SIG-M5 treated with dmso at 0.1 percent for 504 hours (cell line): ENCODE measurements at regions not wholly inside any gene's neighbourhood (a gene's known extent, or its start where the extent isn't known, plus 50 kb on each side); places are given as distances from the start of the nearest gene placed in this dataset.
"Not testable (repeated sequence)": the region's sequence is repeated elsewhere in the genome, so short reads cannot be mapped to it uniquely, and the experiment has no call there.

Experiments
- DNase-seq: peaks from one replicate; lab custom pipeline; 2025; ENCODE audit not compliant: unreplicated experiment; lab: John Stamatoyannopoulos, UW

DNA sequence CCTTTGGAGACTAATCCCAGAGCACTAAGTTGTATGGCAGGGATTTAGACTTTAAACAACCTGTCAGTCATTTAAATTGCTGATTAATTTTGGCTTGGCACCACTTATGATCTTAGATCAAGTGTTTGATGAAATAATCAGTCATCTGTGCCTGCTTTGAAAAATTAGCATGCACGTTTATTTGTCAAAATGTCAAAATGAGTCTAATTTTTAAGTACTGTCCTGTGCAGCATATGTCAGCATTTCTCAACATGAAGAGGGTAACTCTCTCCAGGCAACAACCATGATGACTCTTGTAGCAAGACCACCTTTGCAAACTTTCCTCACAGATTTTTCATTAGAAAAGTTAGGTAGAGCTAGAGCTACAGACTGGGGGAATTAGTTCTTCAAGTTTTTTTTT is 155.7 kb upstream of the GJE1 start:
- no peak for DNase-seq

DNA sequence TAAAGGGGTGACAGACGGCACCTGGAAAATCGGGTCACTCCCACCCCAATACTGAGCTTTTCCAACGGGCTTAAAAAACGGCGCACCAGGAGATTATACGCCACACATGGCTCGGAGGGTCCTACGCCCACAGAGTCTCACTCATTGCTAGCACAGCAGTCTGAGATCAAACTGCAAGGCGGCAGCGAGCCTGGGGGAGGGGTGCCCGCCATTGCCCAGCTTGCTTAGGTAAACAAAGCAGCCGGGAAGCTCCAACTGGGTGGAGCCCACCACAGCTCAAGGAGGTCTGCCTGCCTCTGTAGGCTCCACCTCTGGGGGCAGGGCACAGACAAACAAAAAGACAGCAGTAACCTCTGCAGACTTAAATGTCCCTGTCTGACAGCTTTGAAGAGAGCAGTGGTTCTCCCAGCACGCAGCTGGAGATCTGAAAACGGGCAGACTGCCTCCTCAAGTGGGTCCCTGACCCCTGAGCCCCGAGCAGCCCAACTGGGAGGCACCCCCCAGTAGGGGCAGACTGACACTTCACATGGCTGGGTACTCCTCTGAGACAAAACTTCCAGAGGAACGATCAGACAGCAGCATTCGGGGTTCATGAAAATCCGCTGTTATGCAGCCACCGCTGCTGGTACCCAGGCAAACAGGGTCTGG is 162.8 kb upstream of the GJE1 start:
- DNase-seq: not testable (repeated sequence)

DNA sequence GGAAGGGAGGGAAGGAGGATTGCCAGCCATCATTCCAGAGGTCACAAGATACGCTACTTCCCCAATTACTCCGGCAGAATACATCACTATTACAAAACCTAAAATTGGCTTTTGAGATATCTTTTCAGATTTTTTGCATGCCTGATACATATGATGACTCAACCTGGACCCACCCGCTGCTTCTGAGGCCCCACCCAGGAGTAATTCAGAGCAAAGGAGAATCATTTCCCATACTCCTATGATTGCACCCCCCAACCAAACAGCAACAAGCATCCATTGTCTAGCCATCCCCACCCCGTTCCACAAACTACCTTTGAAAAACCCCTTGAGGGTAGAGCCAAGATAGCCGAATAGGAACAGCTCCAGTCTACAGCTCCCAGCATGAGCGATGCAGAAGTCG is 163.5 kb upstream of the GJE1 start:
- DNase-seq: no peak

DNA sequence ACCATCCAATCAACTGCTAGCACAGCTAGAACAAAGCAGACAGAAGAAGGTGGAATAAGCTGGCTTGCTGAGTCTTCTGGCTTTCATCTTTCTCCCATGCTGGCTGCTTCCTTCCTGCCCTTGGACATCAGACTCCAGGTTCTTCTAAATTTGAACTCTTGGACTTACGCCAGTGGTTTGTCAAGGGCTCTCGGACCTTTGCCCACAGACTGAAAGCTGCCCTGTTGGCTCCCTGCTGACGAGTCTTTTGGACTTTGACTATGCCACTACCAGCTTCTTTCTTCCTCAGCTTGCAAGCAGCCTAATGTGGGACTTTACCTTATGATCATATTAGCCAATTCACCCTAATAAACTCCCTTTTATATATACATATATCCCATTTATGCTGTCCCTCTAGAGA is 164.1 kb upstream of the GJE1 start:
- DNase-seq: no peak

DNA sequence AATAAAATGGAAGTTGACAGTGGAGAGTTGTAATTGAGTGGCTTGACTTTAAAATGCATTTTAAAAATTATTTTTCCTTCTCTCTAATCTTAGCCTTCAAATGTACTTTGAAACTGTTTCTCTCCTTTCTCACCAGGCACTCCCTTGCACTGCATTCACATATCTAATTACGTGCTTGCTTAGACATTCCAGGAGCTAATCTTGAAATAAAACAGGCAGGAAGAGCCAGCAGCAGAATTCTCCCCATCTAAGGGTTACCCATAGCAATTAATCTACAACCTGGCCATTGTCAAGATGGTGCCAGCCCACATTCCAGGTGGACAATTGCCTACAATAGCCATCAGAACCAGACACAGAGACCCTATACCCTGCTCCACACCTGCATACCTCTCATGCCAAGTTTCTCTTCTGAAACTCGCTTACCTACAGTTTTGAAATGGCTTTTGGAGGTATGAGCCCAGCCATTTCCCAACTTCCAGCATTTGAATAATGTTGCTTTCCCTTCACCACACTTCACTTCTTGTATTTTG is 167.6 kb upstream of the GJE1 start:
- no peak for DNase-seq

DNA sequence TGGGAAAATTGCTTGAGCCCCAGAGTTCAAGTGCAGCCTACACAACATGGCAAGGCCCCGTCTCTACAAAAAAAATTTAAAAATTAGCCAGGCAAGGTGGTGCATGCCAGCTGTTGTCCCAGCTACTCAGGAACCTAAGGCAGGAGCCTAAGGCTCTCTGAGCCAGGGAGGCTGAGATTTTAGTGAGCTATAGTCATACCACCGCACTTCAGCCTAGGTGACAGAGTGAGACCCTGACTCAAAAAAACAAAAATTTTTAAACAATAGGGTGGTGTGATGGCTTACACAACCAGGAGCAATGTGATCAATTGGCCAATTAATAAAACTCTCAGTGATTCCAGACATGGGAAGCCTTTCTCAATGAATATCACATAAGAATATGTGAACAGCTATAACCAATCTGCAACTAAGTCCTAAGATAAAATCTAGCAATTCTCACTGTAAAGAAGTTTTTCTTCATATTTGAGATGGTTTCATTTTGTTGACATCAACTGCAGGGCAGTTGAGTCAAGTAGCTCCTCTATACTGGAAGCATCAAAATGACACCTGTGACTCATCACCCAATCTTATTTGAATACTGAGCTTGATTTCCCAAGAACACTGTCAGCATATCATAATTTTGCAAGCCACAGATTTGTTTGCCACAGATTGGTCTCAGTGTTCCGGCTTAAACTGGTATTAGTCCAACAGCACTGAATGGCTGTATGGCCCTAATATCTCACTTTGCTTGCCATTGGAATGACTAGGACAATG is 169.0 kb upstream of the GJE1 start:
- no peak for DNase-seq

DNA sequence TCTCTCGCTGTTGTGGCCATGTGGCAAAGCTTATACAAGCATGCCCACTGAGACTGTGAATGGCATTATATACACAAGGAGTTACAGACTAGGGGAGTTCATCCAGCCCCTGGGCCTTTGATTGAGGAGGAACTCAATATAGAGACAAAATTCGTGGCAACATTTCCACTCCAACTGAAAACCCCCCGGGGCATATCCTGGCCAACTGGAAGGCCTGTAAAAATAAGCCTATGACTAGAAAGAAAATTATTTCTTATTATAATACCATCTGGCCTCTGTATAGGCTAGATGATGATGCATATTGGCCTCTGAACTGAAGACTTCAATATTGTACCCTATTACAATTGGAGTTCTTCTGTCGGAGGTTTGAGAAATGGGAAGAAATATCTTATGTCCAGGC is 175.5 kb upstream of the GJE1 start:
- no peak for DNase-seq

DNA sequence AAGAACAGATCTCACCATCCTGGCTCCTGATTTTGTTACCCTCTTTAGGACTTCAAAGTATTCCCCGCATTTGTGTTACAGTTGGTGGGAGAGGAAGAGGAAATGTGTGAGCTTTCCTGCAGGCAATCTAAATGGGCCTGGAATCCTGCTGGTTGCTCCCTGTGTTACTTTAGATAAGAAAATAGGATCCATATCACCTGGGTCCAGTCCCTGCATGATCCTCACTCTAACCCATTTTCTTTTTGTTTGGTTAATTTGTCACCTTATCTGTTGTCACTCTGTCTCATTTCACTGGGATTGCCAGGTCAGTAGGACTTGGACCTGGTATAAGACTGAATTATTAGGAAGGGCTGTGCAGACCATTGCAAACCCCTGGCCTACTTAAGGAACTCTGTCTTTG is 175.9 kb upstream of the GJE1 start:
- no peak for DNase-seq

DNA sequence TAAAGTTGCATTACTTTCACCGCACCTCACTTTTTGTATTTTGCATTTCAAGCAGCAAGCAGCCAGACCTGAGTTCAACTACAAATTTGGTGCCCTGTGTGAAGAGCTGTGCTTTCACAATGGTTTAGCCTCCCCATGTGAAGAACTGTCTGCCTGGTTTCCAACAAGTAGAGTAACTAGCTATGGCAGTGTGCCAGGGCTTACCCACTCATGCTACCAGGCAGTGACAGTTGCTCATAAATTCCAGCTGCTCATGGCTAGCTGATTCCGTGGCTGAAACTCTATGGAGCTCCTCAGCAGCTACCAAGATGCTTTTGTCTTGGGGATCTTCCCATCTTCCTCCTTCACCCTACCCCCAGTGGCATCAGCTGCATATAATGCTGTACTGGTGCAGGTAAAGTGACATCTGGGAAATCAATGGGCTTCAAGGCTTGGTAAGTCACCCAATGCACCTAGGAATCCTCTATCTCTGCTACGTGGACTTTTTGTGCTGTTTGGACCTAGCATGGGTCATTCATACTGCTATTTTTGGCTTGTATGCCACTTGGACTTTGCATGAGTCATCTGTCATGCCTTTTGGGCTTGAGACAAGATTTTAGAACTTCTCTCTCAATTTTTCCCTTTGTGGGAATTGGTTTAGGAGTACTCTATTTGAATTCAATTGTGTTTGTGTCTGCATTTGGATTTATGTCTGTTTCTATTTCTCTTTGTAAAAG is 176.5 kb upstream of the GJE1 start:
- DNase-seq: no peak

DNA sequence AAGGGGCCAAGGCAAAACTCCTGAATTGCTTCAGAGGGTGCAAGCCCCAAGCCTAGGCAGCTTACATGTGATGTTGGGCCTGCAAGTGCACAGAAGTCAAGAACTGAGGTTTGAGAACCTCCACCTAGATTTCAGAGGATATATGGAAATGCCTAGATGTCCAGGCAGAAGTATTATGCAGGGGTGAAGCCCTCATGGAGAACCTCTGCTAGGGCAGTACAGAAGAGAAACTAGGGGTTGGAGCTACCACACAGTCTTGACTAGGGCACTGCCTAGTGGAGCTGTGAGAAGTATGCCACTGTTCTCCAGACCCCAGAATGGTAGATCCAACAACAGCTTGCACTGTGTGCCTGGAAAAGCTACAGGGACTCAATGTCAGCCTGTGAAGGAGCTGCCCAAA is 179.7 kb upstream of the GJE1 start:
- no peak for DNase-seq

DNA sequence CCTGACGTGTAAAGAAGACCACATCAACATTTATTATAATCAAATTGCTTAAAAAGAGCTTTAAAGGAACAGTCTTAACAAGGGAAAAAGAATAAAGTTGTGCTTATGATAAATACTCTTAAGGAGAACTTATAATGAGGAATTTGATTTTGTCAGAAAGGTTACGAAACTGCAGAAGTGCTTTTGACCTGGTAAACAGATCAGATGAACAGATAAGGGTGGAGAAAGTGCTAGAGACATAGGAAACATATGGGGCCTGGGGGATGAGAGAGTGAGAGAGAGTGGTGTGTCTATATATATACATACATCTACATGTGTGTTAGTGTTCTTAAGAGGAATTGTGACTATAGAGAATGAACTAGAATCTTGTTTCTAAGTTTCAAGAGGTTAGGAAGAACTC is 186.2 kb upstream of the GJE1 start:
- DNase-seq: no peak

DNA sequence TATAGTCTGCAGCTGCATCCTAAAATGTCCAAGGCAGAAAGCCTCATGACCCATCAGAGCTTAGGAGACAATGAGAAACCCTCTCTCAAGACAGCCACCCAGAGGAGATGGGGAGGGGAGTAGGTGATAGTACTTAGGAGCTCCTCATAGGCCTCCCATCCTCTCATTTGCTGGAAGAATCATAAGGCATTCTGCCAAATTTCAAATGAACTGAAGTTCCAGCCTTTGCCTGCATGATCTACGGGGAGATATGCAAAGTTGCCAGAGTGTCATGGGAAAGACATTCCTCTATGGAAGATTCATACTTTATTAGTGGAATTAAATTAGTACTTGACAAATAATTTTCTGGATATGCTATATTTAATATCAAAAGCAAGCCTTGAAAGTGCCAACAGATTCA is 194.1 kb upstream of the GJE1 start:
- no peak for DNase-seq

DNA sequence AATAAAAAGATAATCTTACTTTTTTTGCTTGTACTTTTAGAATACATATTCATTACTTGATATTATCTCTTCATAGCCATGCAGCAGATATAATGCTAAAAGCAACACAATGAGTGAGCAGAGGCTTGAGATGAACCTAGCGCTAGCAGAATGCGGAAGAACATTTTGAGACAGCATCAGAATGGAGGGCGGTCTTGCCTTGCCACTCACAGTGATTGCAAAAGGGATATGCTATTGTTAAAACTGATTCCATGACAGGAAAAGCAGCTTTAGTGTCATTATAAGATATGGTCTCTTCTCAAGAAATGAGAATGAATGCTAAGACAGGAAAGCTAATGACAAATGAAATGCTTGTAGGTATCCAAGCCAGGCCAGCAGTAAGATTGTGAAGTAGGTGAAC is 200.0 kb upstream of the GJE1 start:
- no peak for DNase-seq

DNA sequence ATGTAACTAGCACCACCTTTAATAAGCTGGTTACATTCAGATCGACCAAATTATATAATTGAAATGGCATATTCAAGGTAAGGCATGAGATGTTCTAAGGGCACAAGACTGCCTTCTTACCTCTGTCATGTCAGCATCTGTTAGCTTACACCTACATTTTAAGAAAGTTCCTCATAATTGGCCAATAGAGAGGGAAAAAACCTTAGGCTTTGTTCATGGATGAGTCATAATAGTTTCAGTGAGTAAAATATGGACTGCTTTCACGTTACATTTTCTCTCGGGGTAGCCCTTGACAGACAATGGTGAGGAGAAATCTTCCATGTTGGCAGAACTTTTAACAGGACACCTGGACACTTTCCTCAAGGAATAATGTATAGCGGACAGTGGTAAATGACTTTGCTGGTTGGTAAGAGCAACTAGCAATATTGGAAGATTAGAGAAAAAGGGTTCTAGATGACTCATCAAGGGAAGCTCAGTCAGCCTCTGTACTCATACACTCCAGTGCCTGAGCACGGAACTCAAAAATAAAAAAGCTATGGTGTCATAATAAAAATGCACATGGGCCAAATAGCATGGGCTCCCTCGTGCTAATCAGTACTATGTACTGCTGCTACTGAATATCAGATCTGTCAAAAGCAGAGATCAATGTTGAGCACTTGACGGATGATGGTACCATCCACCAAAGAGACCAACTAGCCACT is 206.4 kb upstream of the GJE1 start:
- DNase-seq: not testable (repeated sequence)

DNA sequence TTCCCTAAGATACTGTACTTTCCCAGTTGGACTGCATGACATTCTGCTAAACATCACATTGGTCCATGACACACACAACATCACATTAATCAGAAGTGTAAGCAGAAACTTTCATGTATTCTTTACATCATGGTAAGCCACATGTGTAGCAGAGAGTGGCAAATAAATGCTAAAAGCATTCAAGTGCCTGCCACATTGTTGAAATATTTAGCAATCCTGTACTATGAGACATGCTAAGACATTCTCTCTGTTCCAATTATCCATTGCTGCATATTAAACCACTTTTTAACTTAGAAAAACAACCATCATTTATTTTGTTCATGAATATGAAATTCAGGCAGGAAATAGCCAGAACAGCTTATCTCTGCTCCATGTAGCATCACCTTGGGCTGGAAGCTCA is 207.7 kb upstream of the GJE1 start:
- no peak for DNase-seq

DNA sequence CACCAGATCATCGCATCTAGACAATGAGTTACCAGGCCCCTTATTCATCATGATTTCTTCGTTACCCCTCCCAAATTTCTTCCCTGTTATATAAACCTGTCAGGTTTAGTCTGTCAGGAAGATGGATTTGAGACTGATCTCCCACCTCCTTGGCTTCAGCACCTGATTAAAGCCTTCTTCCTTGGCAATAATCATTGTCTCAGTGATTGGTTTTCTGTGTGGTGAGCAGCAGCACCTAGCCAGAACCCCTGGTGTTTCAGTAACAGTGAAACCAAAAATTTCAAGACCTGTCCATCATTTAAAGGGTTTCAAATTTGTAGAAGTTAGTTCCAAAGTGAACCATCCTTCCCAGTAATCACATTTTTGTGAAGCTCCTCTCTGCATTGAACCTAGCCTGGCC is 209.8 kb upstream of the GJE1 start:
- DNase-seq: no peak

DNA sequence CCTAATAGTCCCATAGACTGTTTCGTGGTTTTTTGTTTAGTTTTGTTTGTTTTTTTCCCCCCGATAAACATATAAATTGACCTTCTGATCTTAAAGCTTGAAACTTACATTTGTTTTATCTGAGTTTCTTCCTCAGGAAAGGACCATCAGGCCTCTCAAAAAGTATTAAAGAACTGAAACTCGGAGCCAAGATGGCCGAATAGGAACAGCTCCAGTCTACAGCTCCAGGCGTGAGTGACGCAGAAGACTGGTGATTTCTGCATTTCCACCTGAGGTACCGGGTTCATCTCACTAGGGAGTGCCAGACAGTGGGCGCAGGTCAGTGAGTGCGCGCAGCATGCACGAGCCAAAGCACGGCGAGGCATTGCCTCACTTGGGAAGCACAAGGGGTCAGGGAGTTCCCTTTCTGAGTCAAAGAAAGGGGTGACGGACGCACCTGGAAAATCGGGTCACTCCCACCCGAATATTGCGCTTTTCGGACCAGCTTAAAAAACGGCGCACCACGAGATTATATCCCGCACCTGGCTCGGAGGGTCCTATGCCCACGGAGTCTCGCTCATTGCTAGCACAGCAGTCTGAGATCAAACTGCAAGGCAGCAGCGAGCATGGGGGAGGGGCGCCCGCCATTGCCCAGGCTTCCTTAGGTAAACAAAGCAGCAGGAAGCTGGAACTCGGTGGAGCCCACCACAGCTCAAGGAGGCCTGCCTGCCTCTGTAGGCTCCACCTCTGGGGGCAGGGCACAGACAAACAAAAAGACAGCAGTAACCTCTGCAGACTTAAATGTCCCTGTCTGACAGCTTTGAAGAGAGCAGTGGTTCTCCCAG is 215.8 kb upstream of the GJE1 start:
- not testable (repeated sequence) for DNase-seq

DNA sequence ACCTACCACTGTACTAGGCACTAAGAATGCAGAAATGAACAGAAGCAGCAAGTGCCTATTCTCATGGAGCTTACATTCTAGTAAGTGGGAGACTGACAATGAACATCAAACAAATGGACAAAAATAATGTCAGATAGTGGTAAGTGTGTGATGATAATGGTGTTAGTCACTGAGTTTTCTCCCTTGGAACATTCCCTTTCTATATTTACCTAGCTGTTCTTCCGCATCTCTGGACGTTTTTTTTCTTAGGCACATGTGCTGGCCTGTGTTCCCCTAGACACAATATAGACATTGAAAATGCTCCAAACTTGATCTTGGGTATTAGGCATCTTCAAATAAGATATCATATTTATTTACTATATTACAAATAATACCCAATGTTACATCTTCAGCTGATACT is 218.1 kb upstream of the GJE1 start:
- no peak for DNase-seq

DNA sequence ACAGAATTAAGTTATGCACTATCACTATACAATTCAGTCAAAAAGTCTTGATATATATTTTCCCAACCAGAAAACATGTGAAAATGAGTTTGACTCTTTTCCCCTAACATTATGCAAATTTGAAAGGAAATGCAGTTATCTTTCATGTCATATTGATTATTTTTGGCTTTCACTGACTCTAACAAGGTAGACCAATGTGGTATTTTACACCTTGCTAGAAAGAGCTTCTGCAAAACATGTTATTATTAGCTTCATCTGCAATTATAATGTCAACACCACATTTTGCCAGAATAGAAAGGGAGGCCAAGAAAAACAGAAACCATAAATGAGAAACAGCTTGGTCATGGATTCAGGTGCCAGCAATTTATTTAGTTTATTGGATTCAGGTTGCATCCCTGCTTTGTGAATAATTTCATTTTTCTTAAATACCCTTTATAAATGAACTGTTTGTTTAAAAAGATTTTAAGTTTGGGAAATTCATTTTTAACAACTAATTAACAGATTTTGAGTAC is 226.1 kb upstream of the GJE1 start:
- no peak for DNase-seq

DNA sequence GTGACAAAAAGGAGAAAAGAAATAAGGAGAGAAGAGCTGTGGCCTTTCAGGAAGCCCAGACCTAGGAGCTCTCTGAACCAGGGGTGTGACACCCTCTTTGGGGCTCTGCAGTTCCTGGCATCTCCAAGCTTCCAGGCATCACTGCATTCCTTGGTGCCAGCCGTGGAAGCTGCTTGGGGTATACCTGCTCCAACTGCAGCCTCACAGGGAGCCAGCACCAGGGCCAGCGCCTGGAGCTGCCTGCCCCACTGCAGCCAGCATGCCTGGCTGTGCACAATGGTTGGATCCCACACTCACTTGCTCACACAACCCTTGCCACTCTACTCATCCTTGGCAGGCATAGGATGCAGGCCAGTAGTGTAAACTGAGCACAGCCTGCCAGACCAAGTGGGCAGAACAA is 242.1 kb upstream of the GJE1 start:
- no peak for DNase-seq
